Left renal pelvis (tissue), 4 donors: ENCODE measurements at regions not wholly inside any gene's neighbourhood (a gene's known extent, or its start where the extent isn't known, plus 50 kb on each side); places are given as distances from the start of the nearest gene placed in this dataset.

ENCODE experiments used
- DNase-seq, 4 donors: peaks; one replicate each; pipeline ENCODE4 v3.0.0-alpha.2; 2013; ENCODE audit warnings: low read depth in 4 of 4, low spot score in 3 of 4

DNA sequence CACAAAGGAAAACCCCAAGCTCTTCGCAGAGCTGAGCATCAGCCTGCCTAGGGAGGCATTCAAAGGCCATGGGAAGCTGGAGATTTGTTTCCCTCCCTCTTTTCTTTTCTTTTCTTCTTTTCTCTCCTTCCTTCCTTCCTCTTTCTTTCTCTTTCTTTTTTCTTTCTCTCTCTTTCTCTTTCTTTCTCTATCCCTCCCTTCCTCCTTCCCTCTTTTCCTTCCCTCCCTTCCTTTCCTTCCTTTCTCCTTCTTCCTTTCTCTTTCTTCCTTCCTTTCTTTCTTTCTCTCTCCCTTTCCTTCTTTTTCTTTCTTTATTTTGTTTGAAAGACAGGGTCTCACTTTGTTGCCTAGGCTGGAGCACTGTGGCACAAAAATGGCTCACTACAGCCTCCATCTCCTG lies 168.4 kb upstream of the ARL4C start:
- DNase-seq = no peak

DNA sequence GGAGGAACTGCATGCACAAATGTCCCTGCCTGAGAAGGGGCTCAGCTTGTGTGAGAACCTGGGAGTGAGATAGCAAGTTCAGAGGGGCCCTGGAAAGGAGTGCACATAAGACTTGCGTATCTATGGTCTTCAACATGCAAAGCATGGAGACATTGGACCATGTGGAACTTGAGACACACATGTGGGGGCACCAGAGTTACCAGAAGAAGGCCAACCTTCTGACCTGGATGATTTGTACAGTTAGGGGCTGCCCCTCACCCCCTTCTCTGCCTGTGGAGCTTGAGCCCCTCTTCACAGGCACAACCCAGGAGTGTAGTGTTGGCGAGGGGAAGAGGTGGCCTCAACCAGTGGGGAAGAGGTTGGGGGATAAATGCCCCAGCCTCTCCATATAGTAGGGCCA lies 165.0 kb upstream of the ARL4C start:
- no peak for DNase-seq

DNA sequence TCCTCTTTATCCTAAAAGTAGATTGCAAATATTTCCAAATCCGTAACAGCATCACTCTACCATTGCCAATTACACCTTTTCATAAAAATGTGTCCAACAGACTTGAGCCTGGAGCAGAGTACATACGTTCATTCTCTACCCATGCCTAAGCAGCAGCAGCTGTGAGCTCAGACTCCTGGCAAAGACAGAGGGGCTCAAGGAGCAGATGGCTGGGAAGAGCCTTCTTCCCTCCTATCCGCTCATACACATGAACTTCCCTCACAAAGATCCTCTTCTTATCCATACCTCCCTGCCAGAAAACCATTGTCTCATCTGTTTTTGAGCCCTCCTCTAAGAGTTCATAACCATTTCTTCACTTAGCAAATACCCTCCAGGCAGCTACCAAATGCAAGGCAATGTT lies 164.3 kb upstream of the ARL4C start:
- no peak for DNase-seq

DNA sequence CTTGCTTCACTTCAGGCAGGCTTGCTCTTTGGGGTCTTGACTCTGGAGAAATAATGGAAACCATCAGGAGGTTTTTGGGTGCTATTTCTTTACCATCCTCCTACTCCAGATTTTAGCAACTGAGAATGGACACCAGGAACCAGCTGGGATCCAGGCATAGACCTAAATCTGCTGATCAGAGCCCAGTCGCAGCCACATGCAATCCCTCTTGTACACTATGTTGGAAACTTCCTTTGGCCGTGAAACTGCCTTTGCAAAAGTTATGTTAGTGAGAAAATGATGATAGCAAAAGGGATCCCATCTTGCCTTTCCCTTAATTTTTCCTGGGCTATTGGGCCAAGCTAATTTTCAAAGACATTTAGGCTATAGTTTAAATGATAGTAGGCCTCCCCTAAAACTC lies 158.8 kb upstream of the ARL4C start:
- no peak for DNase-seq

DNA sequence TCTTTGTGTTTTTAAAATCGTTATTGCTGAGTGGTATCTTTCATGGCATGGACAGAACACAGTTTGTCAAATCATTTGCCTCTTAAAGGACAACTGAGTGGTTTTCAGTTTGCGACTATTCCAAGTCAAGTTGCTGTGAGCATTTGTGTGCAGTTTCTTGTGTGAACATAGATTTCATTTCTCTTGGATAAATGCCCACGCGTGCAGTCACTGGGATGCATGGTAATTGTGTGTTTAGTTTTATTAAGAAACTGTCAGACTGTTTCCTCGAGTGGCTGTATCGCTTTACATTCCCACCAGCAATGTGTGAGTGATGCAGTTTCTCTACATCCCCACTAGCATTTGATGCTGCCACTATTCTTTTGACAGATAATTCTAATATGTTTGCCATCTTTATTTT lies 154.0 kb upstream of the ARL4C start:
- DNase-seq = no peak

DNA sequence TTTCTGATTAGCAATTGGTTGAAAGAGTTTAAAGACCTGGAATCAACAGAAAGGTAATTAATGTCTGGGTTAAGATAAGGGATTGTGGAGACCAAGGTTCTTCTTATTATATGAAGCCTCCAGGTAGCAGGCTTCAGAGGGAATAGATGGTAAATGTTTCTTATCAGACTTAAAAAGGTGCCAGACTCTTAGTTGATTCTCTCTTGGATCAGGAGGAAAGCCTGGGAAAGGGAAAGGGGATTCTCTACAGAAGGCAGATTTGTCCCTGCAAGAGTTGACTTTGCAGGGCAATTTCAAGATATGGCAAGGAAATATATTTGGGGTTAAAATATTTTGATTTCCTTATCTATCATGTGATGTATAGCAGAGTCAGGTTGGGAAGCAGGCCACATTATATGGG lies 153.1 kb upstream of the ARL4C start:
- DNase-seq = no peak

DNA sequence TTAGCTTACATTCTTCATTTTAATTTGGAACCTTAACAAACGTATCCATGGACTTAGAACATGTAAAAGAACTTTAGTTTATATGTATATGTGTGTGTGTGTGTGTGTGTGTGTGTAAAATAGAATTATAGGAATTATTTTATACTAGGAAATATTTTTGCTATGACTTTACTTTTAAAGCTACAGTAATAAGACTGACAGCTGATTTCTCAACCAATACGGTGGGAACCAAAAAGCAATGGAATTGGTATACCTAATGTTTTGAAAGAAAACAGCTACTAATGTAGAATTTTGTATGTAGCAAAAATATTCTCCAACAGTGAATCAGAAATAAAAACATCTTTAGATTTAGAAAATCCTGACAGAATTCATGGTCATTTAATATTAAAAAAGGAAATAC lies 146.5 kb upstream of the ARL4C start:
- DNase-seq = no peak

DNA sequence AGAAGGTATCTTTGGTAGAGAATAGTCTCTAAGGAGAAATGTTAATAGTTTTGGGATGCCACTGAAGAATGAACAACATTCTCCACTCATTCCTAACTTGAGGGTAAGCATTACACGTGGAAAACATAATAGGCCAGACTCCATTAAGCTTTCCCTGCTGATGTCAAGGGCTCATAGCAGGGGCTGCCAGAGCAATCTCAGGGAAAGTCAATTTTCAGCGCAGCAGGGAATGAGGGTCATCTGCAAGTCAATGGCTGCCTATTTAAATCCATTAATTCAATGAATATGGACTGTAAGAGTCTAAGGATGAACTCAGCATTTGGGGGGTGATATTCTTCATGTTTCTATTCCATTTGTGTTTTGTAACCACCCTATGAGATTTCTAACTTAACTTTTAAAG lies 144.2 kb upstream of the ARL4C start:
- no peak for DNase-seq

DNA sequence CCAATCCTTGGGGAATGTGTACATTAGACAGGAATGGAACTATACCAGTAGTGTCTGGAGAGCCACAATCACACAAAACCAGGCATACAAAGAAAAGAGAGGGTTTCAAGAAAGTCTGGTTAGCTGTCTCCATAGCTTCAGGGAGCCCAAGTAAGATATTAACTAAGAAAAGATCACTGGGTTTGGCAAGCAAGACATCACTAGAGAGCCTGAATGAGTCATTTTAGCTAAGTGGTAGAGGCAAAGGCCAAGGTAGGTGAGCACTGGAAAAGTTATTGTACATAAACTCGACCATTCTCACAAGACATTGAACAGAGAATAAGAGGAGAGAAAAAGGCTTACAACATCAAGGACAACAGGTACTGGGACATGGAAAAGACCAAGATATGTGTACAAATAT lies 143.8 kb upstream of the ARL4C start:
- DNase-seq = no peak

DNA sequence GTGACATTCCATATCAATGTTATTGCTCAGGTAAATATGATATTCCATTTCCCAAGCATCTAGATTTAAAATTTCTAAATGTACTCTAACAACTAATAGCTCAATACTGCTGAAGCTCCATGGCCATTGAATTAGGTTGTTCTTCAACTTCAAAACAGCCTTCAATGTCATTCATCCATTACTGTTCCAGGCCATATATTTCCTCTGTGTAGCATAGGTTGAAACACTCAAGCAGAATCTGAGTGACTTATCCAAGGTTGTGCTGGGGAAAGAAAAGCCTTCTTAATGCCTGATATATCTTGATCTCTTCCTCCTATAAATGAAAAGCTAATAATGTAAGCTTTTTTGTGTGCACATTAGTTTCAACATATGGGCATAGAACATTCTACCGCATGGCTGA lies 142.1 kb upstream of the ARL4C start:
- DNase-seq = no peak

DNA sequence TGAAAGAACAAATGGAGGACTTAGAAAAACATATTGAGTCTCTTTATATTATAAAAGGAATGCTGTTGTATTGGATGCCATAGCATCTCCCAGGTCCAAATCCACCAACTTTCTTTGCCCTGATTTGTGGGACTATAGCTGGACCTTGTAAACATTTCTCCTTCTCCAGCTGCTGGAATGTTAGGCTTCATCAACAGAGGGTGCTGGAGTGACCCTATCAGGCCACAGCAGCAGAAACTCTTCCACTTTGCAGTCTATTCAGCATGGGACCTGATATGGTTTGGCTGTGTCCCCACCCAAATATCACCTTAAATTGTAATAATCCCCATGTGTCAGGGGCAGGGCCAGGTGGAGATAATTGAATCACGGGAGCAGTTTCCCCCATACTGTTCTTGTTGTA lies 138.4 kb upstream of the ARL4C start:
- no peak for DNase-seq

DNA sequence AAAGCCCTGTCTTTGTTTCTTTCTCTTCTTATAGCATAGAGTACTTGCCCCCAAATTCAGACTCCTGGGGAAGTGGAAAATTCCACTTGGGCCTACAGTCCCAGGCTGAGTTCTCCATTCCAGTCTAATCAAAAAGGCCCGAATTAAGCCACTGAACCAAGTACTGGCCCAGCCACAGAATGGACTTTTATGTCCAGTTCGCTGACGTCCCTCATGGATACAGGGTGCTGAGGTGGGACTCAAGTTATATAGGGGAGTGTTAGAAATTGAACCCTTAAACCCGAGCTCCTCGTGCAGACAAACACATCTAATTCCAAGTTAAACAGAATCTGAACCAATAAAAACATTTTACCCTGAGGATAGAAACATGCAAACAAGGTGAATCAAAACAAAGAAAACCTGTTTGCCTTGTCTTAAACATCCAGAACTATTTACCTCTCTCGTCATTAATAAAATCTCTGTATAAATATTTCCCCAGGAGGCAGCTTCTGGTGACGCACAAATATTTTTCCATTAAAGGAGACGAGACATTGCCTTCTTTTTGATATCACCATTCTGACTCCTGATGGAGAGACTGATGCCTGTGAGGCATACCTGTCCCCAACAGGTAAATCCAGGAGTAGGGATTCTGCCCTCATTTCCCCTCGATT lies 136.8 kb upstream of the ARL4C start:
- no peak for DNase-seq

DNA sequence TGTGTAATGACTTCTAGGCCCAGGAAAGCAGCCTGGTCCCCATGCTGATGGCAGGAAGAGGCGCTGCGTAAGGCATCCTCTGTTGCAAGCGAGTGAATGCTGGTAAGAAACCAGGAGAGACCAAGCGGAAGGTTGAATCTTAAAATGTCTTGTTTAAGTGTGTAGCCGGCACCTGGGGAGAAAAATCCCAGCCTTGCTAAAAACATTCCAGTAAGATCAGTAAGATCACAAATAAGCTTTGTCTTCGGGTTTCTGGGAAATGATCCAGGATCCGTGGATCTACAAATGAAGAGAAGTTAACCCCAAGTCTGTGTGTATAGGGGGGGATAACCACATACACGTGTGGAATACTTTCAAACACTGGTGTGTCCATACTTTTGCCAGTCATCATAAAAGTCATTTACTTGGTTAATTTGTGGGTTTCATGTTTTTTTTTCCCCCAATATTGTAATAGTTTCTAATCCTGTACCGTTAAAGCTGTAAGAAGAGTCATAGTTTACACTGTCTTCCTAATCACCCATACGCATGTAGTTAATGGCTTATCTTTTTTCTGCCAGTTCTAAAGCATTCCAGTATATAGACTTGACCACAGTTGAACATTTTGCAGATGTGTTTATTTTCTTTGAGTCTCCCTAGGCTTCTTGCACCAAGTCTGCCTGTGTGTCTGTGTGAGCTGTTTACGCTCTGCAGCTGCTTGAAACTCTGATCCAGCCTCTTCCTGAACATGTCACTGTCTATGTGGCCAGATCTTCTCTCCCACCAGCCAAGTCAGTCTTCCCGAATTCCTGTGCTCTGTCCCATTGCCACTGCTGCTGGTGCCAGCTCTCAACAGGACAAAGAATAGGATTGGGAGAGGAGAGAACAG lies 135.9 kb upstream of the ARL4C start:
- DNase-seq = no peak

DNA sequence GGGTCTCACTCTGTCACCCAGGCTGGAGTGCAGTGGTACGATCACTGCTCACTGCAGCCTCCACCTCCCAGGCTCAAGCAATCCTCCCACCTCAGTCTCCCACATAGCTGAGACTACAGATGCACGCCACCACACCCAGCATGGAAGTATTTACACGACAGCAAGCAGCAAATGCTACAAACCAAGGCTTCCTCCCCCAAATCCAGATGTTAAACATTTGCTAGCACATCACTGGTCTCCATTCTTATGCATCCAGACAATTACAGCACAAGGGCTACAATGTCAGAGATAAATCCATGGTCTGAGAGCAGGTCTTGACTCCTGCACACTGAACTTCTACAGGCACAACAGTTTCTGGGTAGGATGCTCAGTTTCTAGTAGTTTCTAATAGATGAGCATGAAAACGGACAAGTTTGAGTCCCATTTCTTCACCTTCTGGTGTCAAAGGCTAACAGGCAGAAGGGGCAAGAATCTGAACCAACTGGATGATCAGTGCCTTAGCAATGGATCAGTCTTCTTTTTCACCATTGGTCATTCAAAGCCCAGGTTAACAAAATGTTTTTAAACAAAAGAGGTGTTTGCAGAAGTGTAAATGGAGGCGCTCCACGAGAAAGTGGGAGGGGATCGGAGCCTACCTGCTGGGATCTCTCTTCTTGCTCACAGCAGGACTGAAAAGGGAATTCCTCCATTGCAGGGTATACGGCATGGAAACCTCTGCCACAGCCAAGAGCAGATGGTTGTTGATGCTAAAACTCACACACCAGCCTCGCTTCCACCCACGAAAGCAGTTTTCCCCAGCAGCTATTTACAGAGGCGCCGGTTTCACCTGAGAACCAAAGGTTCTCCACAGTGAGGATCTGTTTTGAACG lies 135.0 kb upstream of the ARL4C start:
- no peak for DNase-seq

DNA sequence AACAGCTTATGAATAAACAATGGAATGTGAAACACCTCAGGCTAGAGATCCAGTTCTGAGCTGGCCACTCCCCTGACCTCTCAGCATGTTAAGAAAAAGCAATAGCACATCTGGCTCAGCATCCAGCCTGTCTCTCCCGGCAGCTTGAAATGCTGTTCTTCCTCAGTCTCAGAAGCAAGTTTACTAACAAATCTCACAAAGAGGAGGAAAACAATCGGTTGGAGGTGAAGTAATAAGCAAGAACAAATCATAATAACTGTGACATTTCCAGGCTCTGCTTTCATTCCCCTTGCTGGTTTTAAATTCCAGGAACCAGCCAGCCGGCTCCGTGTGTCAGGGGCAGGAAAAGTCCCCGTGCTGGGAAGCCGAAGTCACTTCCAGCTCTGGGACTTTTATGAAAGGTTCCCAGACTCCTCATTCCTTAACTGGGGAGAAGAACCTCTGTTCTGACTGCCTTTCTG lies 133.9 kb upstream of the ARL4C start:
- peak in 1 of 4 donors; percentile 35 for DNase-seq

DNA sequence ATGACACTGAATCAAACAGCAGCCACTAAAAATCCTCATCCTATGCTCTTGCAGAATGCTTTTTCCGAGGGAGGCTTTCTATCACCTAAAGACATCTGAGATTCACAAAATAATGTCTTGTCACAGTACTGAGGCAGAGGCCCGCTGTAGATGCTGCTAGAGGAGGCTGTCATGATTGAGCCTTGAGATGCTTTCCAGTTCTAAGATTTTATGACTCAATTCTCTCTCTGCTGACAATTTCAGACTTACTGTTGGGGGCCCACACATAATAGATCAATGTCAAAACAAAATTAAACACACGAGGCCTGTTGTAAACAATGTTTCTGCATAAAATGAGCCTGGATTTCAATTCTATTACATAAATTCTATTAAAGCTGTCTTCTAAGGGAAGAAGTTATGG lies 132.7 kb upstream of the ARL4C start:
- no peak for DNase-seq

DNA sequence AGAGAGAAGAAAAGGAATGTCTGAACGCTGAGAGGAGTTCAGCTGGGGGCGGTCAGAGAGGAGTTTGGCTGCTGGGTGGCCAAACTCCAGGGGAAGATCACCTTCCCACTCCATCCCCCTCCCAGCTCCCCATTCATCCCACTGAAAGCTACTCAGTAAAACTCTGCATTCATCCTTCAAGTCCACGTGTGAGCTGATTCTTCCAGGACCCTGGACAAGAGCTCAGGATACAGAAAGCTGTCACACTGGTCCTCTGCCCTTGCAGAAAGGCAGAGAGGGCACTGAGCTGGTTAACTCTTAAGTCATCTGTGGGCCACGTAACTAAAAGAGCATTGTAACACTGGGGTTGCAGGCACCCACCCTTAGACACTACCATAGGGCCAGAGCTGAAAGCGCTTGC lies 132.1 kb upstream of the ARL4C start:
- DNase-seq = no peak

DNA sequence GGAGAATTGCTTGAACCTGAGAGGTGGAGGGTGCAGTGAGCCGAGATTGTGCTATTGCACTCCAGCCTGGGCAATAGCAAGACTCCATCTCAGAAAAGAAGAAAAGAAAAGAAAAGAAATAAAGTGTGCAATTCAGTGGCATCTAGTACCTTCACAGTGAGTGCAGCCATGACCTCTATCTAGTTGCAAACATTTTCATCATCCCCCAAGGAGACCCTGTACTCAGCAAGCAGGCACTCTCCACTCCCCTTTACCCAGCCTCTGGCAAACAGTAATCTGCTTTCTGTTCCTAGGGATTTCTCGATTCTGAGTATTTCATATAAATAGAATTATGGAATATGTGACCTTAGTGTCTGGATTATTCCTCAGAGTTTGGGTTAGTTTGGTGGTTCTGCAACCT lies 130.4 kb upstream of the ARL4C start:
- DNase-seq = no peak

DNA sequence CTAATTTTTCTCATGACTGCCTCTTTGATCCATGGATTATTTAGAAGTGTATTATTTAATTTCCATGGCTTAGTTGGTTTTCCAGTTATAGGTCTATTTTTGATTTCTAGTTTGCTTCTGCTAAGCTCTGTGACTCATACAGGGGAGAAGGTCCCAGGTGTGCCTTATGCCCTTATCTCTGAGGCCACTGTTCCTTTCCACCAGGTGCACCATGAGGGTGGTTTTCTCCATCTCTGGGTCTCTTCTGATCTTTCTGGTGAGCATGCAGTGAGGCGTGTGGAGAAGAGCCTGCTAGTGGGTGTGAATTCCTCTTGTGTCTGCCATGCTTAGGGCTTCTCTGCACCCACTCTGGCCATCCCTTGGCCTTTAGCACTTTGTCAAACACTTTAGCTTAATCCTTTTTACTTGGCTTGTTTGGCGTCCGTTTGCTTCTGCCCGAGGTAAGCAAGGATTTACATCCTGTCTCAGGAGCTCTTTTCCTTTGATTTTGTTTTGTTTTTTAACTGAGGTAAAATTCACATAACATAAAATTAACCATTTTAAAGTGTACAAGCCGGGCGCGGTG lies 129.8 kb upstream of the ARL4C start:
- DNase-seq = no peak

DNA sequence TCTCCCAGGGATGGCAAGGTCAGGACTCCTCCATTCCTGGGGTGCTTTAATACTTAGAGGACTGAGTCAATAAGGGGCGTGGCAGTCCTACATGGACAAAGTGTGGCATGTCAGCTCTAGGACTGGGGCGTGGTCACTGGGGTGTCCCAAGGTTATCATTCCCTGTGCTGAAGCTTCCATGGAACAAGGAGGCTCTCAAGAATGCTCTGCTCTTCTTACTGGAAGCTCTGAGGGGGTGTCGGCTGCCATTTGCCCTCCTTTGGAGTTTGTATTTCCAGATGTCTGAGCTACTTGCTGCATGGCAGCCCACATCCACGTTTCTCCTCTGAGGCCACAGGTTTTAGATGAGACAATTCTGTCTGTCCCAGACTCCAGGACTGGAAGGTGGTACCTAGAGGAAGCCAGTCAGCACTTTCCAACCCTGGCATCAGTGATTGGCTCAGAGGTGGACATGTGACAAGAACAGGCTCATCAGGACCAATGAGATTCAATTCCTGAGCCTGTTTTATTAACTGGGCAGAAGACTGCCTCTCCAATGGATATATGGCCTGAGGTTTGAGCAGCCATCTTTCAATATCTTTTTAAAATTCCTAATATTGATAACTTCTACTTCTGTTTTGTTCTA lies 128.9 kb upstream of the ARL4C start:
- DNase-seq = no peak
